ENCODE measurements at regions not wholly inside any gene's neighbourhood (a gene's known extent, or its start where the extent isn't known, plus 50 kb on each side); places are given as distances from the start of the nearest gene placed in this dataset.

DNA sequence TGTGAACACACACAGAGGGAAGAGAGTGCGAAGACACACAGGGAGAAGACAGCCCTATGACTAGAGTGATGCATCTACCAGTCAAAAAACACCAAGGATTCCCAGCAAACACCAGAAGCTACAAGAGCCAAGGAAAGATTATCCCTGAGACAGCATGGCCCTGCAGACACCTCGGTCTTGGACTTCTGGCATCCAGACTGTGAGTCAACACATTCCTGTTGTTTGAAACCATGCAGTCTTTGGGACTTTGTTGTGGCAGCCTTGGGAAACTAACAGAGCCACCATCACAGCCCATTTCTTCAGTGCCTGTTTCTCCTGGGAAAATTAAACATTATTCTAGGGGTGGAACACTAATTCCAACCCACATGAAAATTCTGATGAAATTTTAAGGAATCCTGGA is 220.6 kb downstream of the GXYLT1 start:
- DNase-seq: no peak

DNA sequence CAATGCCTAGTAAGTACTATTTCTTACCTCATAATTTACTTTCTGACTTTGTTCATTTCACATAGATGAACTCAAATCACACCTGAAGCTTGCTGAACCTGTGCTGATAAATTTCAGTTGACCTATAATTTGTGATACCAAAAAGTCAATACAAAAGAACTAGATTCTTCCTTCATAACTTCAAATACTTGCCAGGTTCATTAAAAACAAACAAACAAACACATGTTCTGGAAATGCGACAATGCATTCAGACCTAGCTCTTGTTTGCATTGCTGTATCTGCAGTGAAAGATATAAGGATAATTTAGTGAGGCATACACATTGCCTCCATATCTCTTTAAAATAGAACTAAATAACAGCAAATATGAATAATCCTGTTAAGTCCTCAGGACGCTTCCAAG is 221.3 kb downstream of the GXYLT1 start:
- no peak for DNase-seq

DNA sequence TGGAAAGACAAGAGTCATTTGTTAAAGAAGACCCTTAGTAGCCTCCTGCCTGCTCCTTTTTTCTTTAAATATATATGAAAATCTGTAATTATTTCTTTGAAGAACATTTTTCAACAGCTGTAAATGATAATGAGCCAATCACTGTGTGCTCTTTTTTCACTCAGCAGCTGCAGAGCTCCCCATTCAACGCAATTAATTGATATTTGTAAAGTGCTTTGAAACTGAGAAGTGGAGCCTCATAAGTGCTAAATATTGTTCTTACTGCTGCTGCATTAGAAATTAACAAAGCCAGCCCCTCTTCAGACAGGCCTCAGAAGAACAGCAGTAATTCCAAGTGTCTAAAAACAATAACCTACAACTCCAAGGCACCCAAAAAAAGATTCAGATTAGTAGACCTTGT is 224.3 kb downstream of the GXYLT1 start:
- no peak for DNase-seq

DNA sequence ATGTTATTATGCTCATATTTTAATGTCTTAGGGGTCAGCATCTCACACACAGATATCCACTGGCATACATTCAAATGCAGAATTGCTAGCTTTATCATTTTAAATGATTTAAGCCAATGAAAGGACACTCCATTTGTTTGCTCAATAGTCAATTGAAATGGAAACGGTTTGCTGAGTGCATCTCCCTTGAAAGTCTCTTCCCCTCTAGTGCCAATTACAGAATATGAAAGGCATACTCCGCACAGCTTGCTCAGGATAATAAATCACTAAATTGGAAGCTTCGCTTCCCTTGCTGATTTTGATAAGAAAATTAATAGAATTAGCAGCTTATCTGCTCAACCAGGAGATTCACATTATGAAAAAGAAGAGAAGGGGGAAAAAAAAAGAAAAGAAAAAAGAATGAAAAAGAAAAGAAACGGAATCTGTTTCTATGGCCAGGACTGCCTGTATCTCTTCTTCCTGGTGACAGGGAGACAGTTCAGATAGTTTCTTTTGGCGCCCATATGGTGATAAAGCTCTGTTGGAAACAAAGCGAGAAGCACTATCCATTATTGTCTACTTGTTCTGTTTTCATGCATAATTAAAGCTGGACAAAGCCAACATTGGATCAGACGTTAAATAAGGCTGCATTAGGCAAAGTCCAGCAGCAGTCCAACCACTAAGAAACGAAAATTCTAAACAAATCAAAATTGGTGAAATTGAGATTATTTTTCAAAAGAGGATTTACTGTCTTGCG is 225.0 kb downstream of the GXYLT1 start:
- no peak for DNase-seq

DNA sequence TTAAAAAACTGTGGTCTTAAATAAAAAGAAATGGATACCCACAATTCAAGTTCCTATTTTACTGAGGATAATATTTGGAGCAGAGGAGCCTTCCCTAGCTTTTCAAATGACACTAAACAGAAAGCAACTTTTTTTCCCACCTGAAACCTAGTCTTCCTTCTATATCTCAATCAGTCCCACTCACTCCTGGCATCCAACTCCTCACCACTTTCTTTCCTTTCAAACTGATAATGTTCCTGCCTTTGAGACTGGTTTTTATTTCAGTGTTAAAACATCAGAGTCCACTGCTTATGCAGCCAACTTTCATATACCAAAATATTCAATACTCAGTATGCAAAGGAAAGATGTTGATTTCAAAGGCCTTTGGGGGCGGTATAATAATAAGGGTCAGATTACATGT is 225.6 kb downstream of the GXYLT1 start:
- DNase-seq: no peak

DNA sequence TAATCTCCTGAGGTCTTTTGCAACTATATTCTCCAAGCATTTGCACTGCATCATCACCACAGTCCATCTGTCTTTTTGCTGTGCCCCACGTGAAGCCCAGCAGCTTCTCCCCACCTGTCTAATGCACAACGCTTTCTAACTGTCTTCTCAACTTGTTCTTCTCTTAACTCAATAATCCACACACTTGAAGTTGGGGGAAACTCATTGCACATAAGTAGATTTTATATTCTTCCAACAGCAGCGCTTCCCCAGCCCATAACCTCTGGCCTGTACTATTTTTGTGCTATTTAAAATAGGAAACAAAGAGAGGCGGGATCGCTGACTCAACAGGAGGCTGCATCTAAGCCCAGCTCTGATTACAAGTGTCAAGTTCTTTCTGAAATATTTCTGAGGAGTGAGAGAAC is 226.7 kb downstream of the GXYLT1 start:
- DNase-seq: no peak

DNA sequence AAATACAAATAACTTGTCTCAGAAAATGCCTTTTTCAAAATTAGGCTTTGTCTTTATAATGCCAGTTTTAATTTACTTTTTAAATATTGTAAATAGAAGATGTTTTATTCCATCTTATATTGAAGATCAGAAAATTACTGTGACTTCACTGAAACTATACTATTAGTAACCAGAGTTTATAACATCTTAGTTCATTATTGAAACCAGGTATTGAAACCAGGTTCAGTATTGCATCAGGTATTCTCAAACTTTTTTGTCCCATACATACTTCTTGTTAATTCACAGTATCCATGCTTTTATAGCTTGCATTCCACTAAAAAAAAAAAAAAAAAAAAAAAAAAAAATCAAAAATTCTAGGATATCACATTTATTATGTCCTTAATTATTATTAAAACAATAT is 227.5 kb downstream of the GXYLT1 start:
- no peak for DNase-seq

DNA sequence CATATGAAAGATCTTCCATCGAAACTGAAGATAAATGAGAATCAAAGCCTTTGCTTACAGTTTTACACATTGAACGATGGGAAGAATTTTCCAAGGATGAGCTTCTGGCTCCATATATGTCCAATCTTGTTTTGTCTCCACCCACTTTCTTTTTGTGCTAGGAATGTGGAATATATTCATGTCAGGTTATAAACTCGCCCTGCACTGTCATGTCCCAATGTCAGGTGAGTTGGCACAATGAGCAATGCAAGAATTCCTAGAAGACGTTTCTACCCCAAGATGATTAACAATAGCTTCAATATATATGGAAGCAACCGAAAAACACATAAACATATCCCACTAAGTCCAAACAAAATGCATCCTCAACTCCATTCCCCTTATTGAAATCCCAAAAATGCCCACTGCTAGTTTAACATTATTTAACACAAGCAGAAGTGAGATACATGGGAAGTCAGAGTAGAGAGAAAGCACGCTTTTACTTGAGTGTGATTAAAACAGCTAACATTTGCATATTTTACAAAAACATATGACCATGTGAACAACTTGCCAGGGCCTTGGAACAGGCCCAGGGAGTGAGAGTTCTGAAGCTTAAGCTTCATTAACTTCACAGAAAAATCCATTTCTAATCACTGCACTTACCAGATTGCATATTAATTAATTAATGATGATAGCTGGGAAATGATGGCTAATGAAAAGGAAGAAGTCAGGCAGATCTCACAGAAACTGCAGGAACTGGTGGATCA is 233.9 kb downstream of the GXYLT1 start:
- DNase-seq: no peak

DNA sequence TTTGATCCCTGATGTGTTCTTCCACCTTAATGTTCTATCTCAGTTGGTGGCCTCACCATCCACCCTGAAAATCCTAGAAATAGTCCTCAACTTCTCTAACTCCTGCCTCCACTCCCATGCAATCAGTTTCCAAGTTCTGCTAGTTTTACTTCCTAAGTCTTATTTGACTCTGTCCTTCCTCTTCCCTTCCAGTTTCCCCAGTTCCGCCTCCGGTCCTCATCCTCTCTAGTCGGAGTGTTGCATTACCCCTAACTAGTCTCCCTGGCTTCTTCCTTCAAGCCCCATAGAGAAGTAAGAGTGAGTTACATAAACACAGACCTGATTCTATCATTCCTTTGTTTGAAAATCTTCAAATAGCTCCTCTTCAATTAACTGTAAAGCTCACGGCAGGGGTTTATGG is 236.5 kb downstream of the GXYLT1 start:
- DNase-seq: no peak

DNA sequence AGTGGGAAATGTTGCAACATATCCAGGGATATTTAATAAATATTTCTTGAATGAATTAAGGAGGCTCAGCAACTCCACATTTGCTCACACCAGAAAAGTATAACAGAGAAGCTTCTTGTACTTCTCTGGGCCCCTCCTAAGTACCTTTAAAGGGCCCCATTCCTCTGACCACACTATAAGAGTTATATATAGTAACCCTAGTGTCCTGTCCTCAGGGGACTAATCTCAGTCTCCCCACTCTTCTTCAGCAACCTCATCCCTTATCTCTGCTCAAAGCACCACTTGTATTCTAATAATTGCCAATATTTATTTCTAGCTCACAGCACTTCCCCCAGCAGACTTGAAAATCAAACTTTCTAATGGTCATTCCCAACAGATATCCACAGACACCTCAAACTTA is 237.1 kb downstream of the GXYLT1 start:
- DNase-seq: no peak

DNA sequence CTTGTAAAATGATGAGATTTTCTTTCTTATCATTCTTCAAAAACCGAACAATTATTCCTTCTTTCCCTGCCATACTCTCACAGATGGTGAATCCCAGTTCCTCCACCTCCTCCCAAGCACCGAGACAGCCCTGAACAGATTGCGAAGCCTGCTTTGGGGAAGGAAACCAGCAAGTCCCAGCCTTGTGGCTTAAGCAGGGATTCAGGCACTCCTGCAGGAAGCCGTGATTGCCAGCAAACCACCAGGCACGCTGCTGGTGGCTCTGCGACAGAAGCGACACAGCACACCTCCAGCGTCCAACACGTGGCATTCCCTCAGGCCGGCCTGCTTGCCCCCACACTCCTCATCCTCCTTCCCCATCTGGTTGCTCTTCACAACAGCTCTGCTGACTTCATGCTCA is 237.7 kb downstream of the GXYLT1 start:
- DNase-seq: no peak

DNA sequence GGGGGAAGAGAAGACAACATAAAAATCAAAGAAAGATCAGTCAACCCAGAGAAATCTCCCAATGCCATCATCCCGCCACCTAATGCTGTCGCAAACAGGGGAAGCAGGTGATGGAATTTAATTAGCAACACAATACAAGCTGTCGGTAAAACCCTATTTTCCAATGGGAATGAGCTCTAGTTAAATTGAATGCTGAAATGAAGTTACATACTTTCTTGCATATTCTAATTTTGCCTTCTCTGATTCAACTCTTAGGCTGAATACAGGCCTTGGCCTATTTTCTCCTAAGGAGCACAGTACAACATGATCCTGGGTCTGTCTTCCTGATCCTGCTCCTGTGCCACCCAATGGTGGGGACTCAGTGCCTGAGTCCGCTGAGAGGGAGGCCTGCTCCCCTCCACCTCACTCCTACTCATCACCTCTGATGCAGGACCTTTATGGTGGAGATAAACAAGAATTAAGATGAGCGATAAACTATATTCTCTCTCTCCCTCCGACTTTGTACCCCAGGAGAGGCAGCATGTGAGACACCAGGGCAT is 238.8 kb downstream of the GXYLT1 start:
- no peak for DNase-seq

DNA sequence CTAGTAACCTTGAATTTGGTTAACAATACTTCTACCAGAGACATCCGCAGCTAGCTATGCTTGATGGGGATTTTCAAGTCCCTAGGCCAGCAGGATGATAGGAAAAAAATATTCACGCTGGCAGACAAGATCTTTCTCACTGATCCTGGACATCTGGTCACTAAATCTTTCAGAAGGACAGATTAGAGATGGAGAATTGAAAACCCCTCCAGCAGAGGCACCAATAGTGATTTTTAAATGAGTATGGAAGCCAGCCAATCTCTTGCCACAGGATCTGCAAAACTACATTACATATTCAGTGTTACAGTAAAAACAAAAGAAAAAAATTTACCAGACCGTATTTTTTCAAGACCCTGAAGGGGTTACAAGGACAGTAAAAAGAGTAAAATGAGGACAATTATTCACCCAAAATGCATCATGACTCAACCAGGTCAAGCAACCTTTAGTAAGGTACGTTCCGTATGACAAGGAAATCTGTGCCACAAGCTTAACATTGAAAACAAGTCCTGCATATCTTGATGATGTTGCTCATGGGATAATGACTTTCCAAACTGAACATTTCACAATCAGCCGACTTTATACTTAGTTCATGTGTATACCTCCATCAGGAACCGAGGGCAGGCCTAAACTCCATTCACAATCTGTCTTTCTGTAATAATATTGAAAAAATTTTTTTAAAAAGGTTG is 239.5 kb downstream of the GXYLT1 start:
- DNase-seq: no peak

DNA sequence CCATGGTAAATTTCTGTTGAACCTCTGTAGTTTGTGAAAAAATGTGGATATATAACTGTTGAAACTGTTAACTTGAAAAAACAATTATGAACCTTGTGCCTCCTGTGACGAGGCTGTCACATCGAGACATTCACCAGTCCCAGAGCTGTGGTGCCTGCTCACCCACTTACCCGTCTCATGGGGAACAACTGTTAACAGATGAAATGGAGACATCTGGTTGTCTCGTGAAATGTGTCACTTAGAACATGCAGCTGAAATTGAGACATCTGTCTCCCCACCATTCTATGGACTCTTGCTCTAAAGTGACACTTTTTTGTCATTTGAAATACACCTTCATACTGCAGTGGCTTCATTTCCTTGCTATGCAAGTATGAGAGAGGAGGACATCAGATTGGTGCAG is 240.6 kb downstream of the GXYLT1 start:
- DNase-seq: no peak

DNA sequence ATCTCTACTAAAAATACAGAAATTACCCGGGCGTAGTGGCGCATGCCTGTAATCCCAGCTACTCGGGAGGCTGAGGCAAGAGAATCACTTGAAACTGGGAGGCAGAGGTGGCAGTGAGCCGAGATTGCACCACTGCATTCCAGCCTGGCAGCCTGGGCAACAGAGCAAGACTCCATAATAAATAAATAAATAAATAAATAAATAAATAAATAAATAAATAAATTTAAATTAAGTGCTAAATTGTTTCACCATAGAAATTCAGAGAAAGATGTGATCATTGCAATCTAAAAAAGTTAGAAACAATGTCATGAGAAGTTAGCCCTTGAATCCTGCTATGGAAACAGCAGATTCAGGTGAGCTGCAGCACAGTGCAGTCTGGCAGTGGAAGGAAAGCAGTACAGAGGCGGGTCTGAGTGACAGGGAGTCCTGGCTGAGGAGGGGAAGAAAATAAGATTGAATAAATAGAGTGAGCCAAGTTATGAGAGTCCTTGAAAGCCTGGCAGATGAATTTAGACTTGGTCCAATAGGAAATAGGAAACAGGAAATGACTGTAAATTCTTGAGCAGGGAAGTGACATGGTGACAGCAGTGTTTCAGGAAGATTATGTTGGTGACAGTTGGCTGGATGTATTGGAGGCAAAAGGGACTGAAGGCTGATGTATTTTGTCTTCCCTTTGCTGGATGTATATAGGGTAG is 241.5 kb downstream of the GXYLT1 start:
- no peak for DNase-seq

DNA sequence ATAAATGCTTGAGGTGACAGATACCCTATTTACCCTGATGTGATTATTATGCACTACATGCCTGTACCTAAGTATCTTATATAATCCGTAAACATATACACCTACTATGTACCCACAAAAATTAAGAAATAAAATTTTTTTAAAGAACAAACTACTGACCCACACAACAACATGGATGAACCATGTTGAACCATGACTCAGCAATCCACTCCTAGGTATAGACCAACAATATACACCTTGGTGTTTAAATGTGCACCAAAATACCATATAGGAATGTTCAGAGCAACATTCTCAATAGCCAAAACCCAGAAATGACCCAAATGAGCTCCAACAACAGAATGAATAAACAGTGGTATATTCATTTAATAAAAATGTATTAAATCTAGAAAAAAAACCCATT is 245.1 kb downstream of the GXYLT1 start:
- DNase-seq: no peak

DNA sequence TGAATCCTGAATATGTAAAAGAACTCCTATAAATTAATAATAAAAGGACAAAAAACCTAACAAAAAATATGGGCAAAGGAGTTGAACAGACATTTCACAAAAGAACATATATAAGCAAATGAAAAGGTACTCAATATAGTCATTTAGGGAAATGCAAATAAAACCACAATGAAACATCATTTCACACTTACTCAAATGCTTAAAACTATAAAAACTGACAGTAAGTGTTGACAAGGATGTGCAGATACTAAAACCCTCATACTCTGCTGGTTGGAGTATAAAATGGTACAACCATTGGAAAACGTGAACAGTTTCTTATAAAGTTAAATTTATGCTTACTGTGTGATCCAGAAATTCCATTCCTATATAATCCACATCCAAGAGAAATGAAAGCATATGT is 247.1 kb downstream of the GXYLT1 start:
- DNase-seq: no peak

DNA sequence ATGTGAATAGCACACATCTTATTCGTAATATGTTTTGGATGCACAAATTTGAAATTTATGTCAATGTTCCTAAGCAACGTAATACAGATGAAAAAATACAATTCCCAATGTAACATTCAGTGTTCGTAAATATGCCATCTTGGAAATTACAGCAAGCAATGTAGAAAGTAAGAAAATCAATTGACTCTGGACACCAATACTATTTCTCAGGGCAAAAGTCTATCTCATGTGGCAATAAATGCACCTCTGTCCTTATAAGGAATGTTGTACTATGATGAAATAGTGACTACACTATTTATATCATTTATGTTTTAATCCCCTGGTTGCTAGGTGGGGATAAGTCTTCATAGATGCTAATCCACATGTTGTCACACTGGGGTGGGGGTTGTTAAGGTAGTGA is 251.2 kb downstream of the GXYLT1 start:
- no peak for DNase-seq

DNA sequence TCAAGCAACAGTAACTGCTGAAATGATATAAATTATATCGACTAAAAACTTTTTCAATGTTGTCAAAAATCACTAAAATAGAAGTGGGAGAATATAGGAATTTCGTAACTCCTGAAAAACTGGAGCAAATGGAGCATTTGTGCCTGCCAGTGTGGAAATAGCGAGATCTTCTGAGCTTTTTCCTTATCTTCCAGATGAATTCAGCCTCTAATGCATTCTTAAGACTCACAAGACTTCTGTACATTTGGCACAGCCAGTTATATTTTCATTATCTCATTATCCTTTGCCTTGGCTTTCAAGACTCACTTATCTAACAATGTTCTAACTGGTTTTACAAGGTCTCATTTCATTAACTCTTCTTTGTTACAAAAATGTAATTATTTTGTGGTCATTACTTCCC is 252.4 kb downstream of the GXYLT1 start:
- no peak for DNase-seq

DNA sequence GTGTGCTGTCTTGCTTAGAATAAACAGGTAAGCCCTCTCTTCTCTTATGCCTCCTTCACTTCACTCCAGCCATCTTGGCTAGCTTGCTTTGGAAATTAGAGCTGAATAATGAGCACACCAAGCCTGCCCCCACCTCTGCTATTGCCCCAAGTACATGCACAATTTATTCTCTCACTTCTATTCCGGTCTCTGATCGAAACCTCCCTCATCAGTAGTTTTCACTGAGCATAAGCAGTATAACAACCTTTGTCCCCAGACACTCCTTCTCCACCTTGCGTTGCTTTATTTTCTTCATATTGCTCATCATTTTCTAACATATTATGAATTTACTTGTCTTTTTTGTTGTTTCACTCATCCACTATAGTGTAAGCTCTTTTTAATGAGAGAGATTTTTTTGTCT is 253.4 kb downstream of the GXYLT1 start:
- no peak for DNase-seq

DNA sequence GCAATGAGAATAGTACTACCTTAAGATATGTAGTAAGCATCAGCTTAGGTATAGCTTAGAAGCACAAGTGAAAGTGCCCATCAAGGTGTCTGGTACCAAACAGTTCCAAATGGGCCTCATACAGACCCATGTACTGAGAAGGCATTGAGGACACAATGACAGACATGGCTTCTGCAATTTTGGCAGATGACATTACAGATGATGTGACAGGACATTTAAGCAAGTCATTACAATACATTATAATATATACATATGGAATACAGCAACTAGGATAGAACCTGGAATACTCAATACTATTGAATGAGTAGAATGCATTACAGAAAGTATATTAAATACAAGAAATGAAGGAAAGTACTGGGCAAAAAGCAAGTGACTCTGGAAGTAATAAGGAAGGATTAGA is 256.4 kb downstream of the GXYLT1 start:
- no peak for DNase-seq

DNA sequence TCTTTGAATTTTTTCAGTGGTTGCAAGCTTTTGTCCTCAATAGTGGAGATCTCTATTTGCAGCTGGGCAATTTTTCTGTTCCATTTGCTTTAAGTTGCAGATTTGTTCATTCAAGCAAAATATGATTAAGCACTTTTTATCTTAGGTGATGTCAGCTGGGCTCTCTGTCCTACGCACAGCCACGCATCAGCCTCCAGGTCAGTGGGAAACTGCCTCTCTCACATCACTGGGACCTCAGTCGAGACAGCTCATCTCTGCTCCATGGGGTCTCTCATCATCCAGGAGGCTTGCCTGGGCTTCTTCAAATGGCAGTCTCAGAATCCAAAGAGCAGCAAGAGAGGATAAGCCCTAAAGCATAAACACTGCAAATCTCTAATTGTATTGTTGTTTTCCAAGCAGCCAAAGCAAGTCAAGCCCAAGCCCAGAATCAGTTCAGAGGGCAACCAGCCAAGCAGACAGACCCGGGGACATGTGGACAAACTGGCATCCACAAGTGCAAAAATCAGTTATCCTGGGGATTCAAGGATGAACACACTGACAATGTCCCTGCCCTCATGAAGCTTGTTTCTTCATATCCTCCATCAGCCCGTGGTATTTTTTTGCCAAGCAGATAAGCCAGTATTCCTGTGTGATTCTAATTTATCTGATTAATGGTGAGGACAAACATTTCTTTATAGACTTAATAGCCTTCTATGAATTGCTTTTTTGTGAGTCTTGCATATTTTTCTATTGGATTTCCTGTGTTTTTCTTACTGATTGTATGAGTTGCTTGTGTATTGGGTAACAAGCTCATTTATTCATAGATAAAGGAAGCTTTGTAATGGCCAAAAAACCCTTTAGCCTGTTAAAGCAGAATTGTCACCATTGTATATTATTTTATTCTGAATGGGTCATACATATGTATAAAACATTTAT is 262.5 kb downstream of the GXYLT1 start:
- DNase-seq: no peak
